Caco-2 (cell line): ENCODE measurements at regions not wholly inside any gene's neighbourhood (a gene's known extent, or its start where the extent isn't known, plus 50 kb on each side); places are given as distances from the start of the nearest gene placed in this dataset.

Experiments used
- BruUV-seq: library from RNA; stranded (reverse); fragments of 400-500 nt; replicated peaks from 2 replicates; lab custom pipeline; 2021; lab: Mats Ljungman, UMichigan
- CTCF ChIA-PET: fragments of 300-600 bp; sonication (Branson Sonifier 250); formaldehyde crosslinking; loops from one replicate; lab custom pipeline; 2022; ENCODE audit warnings: antibody characterized with exemption; lab: Charles Lee
- POLR2A ChIA-PET: fragments of 300-600 bp; sonication (Branson Sonifier 250); formaldehyde crosslinking; loops from one replicate; lab custom pipeline; 2022; ENCODE audit warnings: antibody characterized with exemption; lab: Charles Lee
- DNase-seq, 2 experiments: peaks; one replicate each; pipeline versions ENCODE4 v3.0.0 to v3.0.0-alpha.2; 2020 to 2022
- H3K27me3 ChIP-seq: replicated peaks from 2 replicates; pipeline ENCODE4 v1.6.0; 2011; ENCODE audit warnings: low read length; ENCODE audit not compliant: control insufficient read depth, insufficient read depth
- H3K36me3 ChIP-seq: 2 replicates; pipeline ENCODE4 v1.5.1; 2011; ENCODE audit warnings: low read length; ENCODE audit not compliant: control insufficient read depth, insufficient read depth
- H3K4me1 ChIP-seq: fragments of 250-450 bp; sonication (Bioruptor Pico); 2 replicates; pipeline ENCODE4 v1.5.1; 2020; ENCODE audit warnings: mild to moderate bottlenecking
- H3K4me3 ChIP-seq: 2 replicates; pipeline ENCODE4 v1.5.1; 2011; ENCODE audit warnings: low read depth, mild to moderate bottlenecking, control low read depth, low read length
- H3K9me3 ChIP-seq: fragments of 250-450 bp; sonication (Bioruptor Pico); 2 replicates; pipeline ENCODE4 v1.5.1; 2020; ENCODE audit warnings: mild to moderate bottlenecking, moderate library complexity
- H3K27ac Mint-ChIP-seq: one replicate; pipeline ENCODE4 v1.8.0; 2022; ENCODE audit warnings: mixed read lengths; ENCODE audit not compliant: unreplicated experiment
- H3K27me3 Mint-ChIP-seq: one replicate; pipeline ENCODE4 v1.8.0; 2022; ENCODE audit warnings: mixed read lengths; ENCODE audit not compliant: insufficient read depth, unreplicated experiment
- H3K36me3 Mint-ChIP-seq: one replicate; pipeline ENCODE4 v1.8.0; 2022; ENCODE audit warnings: mild to moderate bottlenecking, mixed read lengths; ENCODE audit not compliant: insufficient read depth, unreplicated experiment
- H3K4me1 Mint-ChIP-seq: one replicate; pipeline ENCODE4 v1.8.0; 2022; ENCODE audit warnings: low read depth, mixed read lengths; ENCODE audit not compliant: unreplicated experiment
- H3K4me3 Mint-ChIP-seq: one replicate; pipeline ENCODE4 v1.8.0; 2022; ENCODE audit warnings: mild to moderate bottlenecking, moderate library complexity, mixed read lengths; ENCODE audit not compliant: unreplicated experiment
- H3K9me3 Mint-ChIP-seq: one replicate; pipeline ENCODE4 v1.8.0; 2022; ENCODE audit warnings: mixed read lengths; ENCODE audit not compliant: unreplicated experiment
- CTCF ChIP-seq, 2 experiments: fragments of 200-600 bp in 1 of 2; IDR thresholded peaks; 1 replicate in 1 of 2; 2 replicates in 1 of 2; pipeline versions ENCODE4 v1.5.1 to v1.8.0; 2011 to 2022; ENCODE audit warnings: antibody characterized with exemption in 1 of 2, control low read depth in 1 of 2, inconsistent platforms in 1 of 2, low read depth in 1 of 2, low read length in 1 of 2, mild to moderate bottlenecking in 1 of 2, moderate library complexity in 1 of 2; ENCODE audit not compliant: insufficient read depth in 1 of 2, severe bottlenecking in 1 of 2, unreplicated experiment in 1 of 2
- intact Hi-C: fragments of 100-400 bp; cut with micrococcal nuclease; formaldehyde crosslinking; loops from one replicate; pipeline ENCODE4 v1.10.0; 2022; ENCODE audit not compliant: unreplicated experiment

- DNase-seq, result no peak
- H3K4me1 ChIP-seq, result no peaks in the 10 kb centered on the region
- no peaks in the 10 kb centered on the region for H3K36me3 Mint-ChIP-seq
- no peak overlapping the region for H3K4me3 Mint-ChIP-seq
- no peaks in the 10 kb centered on the region for H3K27me3 ChIP-seq
- no peaks in the 10 kb centered on the region for H3K36me3 ChIP-seq
- no peak overlapping the region for H3K27ac Mint-ChIP-seq
- H3K9me3 ChIP-seq, result no peaks in the 10 kb centered on the region
- intact Hi-C loops, result no loop called here
- H3K4me1 Mint-ChIP-seq, result no peaks in the 10 kb centered on the region
- BruUV-seq, result no TSS peak
- TF ChIP-seq CTCF (IDR thresholded peaks at IDR 0.05; ENCODE audit: insufficient read depth in 1 of 2, low read depth in 1 of 2, low read length in 1 of 2, severe bottlenecking in 1 of 2, unreplicated experiment in 1 of 2), result no peak
- no peak overlapping the region for H3K4me3 ChIP-seq
- POLR2A ChIA-PET, result no interaction called here
- CTCF ChIA-PET, result no interaction called here
- peaks cover 11% of the 10 kb centered on the region for H3K9me3 Mint-ChIP-seq
- no peaks in the 10 kb centered on the region for H3K27me3 Mint-ChIP-seq
Measured at GRCh38 chr7:69122953-69123352, 475.3 kb upstream of the AUTS2 start.

- DNase-seq, result no peak
- TF ChIP-seq CTCF (IDR thresholded peaks at IDR 0.05; ENCODE audit: insufficient read depth in 1 of 2, low read depth in 1 of 2, low read length in 1 of 2, severe bottlenecking in 1 of 2, unreplicated experiment in 1 of 2), result no peak
- H3K36me3 ChIP-seq, result no peaks in the 10 kb centered on the region
- Mint-ChIP-seq H3K4me3 (no peak overlapping the region), H3K27me3 (peaks cover 2% of the 10 kb centered on the region), H3K36me3 (no peaks in the 10 kb centered on the region), H3K4me1 (no peaks in the 10 kb centered on the region), H3K27ac (no peak overlapping the region), H3K9me3 (peaks cover 20% of the 10 kb centered on the region)
- H3K4me1 ChIP-seq, result no peaks in the 10 kb centered on the region
- no peak overlapping the region for H3K4me3 ChIP-seq
- intact Hi-C loops, result no loop called here
- ChIA-PET POLR2A (interaction anchor here (0.6 kb wide), 1 partner anchor 1605 kb away, joined by 4 read pairs; no protein-coding TSS in a partner anchor), CTCF (no interaction called here)
- H3K9me3 ChIP-seq, result no peaks in the 10 kb centered on the region
- H3K27me3 ChIP-seq, result no peaks in the 10 kb centered on the region
- no TSS peak for BruUV-seq
Measured at GRCh38 chr7:69126896-69127479, 471.3 kb upstream of the AUTS2 start.

GRCh38 chr7:69129524-69129923, 468.8 kb upstream of the AUTS2 start:
- Histone ChIP-seq H3K4me3 (no peak overlapping the region), H3K27me3 (no peaks in the 10 kb centered on the region), H3K9me3 (no peaks in the 10 kb centered on the region), H3K4me1 (no peaks in the 10 kb centered on the region), H3K36me3 (no peaks in the 10 kb centered on the region)
- Mint-ChIP-seq H3K4me1 (no peaks in the 10 kb centered on the region), H3K9me3 (peaks cover 20% of the 10 kb centered on the region), H3K4me3 (no peak overlapping the region), H3K36me3 (no peaks in the 10 kb centered on the region), H3K27me3 (peaks cover 4% of the 10 kb centered on the region), H3K27ac (no peak overlapping the region)
- intact Hi-C loops, result no loop called here
- TF ChIP-seq CTCF (IDR thresholded peaks at IDR 0.05; ENCODE audit: insufficient read depth in 1 of 2, low read depth in 1 of 2, low read length in 1 of 2, severe bottlenecking in 1 of 2, unreplicated experiment in 1 of 2), result no peak
- ChIA-PET CTCF (no interaction called here), POLR2A (no interaction called here)
- DNase-seq, result no peak
- BruUV-seq, result no TSS peak
